Adrenal gland (tissue), 5 donors: ENCODE measurements at regions not wholly inside any gene's neighbourhood (a gene's known extent, or its start where the extent isn't known, plus 50 kb on each side); places are given as distances from the start of the nearest gene placed in this dataset.

Experiments used
- CTCF ChIP-seq, 6 experiments: fragments of 450-650 bp in 4 of 6; fragments of 200-600 bp in 2 of 6; sonication (generic) in 1 of 6; IDR thresholded peaks; 1 replicate in 5 of 6; 2 replicates in 1 of 6; pipeline versions ENCODE4 v1.5.1 to v1.8.0; 2016 to 2021; ENCODE audit warnings: antibody characterized with exemption in 6 of 6, mild to moderate bottlenecking in 2 of 6, moderate library complexity in 1 of 6
- POLR2A ChIP-seq, 2 donors: fragments of 450-650 bp; IDR thresholded peaks; one replicate each; pipeline ENCODE4 v1.6.1; 2017; ENCODE audit warnings: antibody characterized with exemption in 2 of 2, mild to moderate bottlenecking in 2 of 2, moderate library complexity in 1 of 2
- donor health status: DM: no; HTN: no; CAD: no.

GRCh38 chr16:55021595-55022475 is 91.2 kb downstream of the IRX5 start:
- TF ChIP-seq CTCF (IDR thresholded peaks at IDR 0.05) (no peak), POLR2A (IDR thresholded peaks at IDR 0.05) (no peak)
